GM23338 (cell line): ENCODE measurements at regions not wholly inside any gene's neighbourhood (a gene's known extent, or its start where the extent isn't known, plus 50 kb on each side); places are given as distances from the start of the nearest gene placed in this dataset.

Experiments
- CTCF ChIP-seq, 2 experiments: fragments of 200-600 bp in 1 of 2; sonication (generic) in 1 of 2; conservative IDR thresholded peaks; 2 replicates each; pipeline versions ENCODE4 v1.5.1 to v1.6.1; 2016 to 2017; ENCODE audit warnings: antibody characterized with exemption in 2 of 2, low read depth in 2 of 2, mild to moderate bottlenecking in 2 of 2, moderate library complexity in 1 of 2
- ETS1 ChIP-seq: IDR thresholded peaks from 2 replicates; pipeline ENCODE4 v1.6.1; 2016; ENCODE audit warnings: antibody characterized with exemption
- EZH2 ChIP-seq: fragments of 200-600 bp; sonication (generic); IDR thresholded peaks from one replicate; pipeline ENCODE4 v1.8.0; 2017; ENCODE audit warnings: antibody characterized with exemption, mild to moderate bottlenecking, low read depth; ENCODE audit not compliant: unreplicated experiment
- EZH2phosphoT487 ChIP-seq: fragments of 200-600 bp; sonication (generic); IDR thresholded peaks from one replicate; pipeline ENCODE4 v1.8.1; 2018; ENCODE audit warnings: antibody characterized with exemption; ENCODE audit not compliant: unreplicated experiment
- JUNB ChIP-seq: IDR thresholded peaks from one replicate; pipeline ENCODE4 v1.6.1; 2016; ENCODE audit warnings: antibody characterized with exemption; ENCODE audit not compliant: unreplicated experiment
- POLR2AphosphoS5 ChIP-seq: IDR thresholded peaks from 2 replicates; pipeline ENCODE4 v1.6.1; 2016; ENCODE audit warnings: antibody characterized with exemption, low read depth
- REST ChIP-seq: IDR thresholded peaks from one replicate; pipeline ENCODE4 v1.6.1; 2018; ENCODE audit warnings: antibody characterized with exemption; ENCODE audit not compliant: unreplicated experiment
- ZNF462 ChIP-seq: fragments of 250-450 bp; sonication (Bioruptor Pico); IDR thresholded peaks from 2 replicates; pipeline ENCODE4 v1.5.0; 2020; ENCODE audit warnings: mild to moderate bottlenecking, moderate library complexity

- TF ChIP-seq CTCF (conservative IDR thresholded peaks at IDR 0.05; ENCODE audit: low read depth in 2 of 2) (no peak), EZH2phosphoT487 (no peak), POLR2AphosphoS5 (no peak), EZH2 (no peak), ETS1 (no peak), ZNF462 (CRISPR knock-in tag) (no peak), JUNB (no peak), REST (no peak)
Observed at GRCh38 chr7:131624536-131624935, 68.1 kb upstream of the PODXL start.
